Keratinocyte (primary cell): ENCODE measurements at regions not wholly inside any gene's neighbourhood (a gene's known extent, or its start where the extent isn't known, plus 50 kb on each side); places are given as distances from the start of the nearest gene placed in this dataset.

ENCODE experiments used
- EZH2 ChIP-seq: IDR thresholded peaks from one replicate; pipeline ENCODE4 v1.6.1; 2012; ENCODE audit warnings: inconsistent platforms, mild to moderate bottlenecking, low read length, moderate library complexity
- TF ChIP-seq, protein P1 (sequence below), 3 experiments: IDR thresholded peaks in 1 of 3; conservative IDR thresholded peaks in 1 of 3; optimal IDR thresholded peaks in 1 of 3; 2 replicates in 2 of 3; 3 replicates in 1 of 3; pipeline versions ENCODE3 to v1.5.1; 2011; ENCODE audit warnings: low read length in 3 of 3, mild to moderate bottlenecking in 3 of 3, moderate library complexity in 2 of 3, control low read depth in 1 of 3, inconsistent platforms in 1 of 3; ENCODE audit not compliant: insufficient read depth in 2 of 3; ENCODE audit errors: extremely low read depth in 1 of 3

DNA sequence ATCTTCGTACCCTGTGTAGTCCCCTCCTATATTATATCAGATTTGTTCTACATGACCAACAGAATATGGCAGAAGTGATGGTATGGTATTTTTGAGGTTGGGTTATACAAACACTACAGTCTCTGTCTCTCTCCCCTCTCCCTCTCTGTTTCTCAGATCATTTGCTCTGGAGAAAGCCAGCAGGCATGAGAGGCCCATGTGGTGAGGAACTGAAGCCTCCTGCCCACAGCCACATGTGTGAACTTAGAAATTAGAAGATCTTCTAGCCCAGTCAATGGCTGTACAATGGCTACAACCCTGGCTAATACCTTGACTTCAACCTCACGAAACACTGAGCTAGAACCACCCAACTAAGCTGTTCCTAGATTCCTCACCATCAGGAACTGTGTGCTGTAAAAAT is 250.6 kb downstream of the SMAD2 start:
- no peak for TF ChIP-seq EZH2
- TF ChIP-seq, protein P1, sequence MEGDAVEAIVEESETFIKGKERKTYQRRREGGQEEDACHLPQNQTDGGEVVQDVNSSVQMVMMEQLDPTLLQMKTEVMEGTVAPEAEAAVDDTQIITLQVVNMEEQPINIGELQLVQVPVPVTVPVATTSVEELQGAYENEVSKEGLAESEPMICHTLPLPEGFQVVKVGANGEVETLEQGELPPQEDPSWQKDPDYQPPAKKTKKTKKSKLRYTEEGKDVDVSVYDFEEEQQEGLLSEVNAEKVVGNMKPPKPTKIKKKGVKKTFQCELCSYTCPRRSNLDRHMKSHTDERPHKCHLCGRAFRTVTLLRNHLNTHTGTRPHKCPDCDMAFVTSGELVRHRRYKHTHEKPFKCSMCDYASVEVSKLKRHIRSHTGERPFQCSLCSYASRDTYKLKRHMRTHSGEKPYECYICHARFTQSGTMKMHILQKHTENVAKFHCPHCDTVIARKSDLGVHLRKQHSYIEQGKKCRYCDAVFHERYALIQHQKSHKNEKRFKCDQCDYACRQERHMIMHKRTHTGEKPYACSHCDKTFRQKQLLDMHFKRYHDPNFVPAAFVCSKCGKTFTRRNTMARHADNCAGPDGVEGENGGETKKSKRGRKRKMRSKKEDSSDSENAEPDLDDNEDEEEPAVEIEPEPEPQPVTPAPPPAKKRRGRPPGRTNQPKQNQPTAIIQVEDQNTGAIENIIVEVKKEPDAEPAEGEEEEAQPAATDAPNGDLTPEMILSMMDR (optimal IDR thresholded peaks at IDR 0.05 in 1 of 3, IDR thresholded peaks at IDR 0.05 in 1 of 3, conservative IDR thresholded peaks at IDR 0.05 in 1 of 3; ENCODE audit: extremely low read depth in 1 of 3, insufficient read depth in 2 of 3, low read length in 3 of 3), result no peak
